ENCODE measurements at regions not wholly inside any gene's neighbourhood (a gene's known extent, or its start where the extent isn't known, plus 50 kb on each side); places are given as distances from the start of the nearest gene placed in this dataset.
A peak's percentile ranks its signal among the peaks of the same experiment; 100 is the strongest.

DNA sequence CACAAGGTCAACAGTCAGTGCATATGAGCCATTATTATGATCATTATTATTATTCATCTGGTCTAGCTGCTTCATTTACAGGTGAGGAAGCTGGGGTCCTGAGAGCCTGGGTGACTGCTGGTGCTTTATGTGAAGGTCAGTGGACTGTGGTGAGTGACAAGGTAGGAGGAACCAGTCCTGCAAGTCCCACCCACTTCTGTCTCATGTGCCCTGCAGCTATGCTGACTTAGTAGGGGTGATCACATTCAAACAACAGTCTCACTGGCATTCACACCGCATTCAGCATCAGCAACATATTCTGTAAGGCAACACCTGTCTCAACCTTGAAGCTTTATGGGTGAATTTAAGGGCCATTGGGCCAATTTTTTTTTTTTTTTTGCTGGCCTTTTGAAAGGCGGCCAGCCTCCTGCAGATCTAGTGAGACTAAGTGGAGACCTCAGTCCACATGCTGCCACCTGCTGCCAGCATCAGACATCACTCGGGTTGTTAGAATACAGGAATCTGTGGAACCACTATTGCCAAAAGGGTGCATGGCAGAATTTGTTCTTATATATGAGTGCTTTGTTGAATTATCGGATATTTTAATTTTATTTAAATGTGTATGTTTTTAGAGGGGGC lies 59.9 kb upstream of the CACNA1E start:
- TF ChIP-seq, protein P1, sequence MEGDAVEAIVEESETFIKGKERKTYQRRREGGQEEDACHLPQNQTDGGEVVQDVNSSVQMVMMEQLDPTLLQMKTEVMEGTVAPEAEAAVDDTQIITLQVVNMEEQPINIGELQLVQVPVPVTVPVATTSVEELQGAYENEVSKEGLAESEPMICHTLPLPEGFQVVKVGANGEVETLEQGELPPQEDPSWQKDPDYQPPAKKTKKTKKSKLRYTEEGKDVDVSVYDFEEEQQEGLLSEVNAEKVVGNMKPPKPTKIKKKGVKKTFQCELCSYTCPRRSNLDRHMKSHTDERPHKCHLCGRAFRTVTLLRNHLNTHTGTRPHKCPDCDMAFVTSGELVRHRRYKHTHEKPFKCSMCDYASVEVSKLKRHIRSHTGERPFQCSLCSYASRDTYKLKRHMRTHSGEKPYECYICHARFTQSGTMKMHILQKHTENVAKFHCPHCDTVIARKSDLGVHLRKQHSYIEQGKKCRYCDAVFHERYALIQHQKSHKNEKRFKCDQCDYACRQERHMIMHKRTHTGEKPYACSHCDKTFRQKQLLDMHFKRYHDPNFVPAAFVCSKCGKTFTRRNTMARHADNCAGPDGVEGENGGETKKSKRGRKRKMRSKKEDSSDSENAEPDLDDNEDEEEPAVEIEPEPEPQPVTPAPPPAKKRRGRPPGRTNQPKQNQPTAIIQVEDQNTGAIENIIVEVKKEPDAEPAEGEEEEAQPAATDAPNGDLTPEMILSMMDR (IDR thresholded peaks at IDR 0.05; ENCODE audit: low read depth, low read length) = peak; percentile 54
- Histone ChIP-seq H3K4me3 (ENCODE audit: low read depth, low read length) (no peak overlapping the region), H3K36me3 (no peaks in the 10 kb centered on the region), H3K27me3 (peaks cover 12% of the 10 kb centered on the region), H3K9me3 (no peaks in the 10 kb centered on the region), H3K4me1 (no peaks in the 10 kb centered on the region)
- DNase-seq = peak; percentile 50

DNA sequence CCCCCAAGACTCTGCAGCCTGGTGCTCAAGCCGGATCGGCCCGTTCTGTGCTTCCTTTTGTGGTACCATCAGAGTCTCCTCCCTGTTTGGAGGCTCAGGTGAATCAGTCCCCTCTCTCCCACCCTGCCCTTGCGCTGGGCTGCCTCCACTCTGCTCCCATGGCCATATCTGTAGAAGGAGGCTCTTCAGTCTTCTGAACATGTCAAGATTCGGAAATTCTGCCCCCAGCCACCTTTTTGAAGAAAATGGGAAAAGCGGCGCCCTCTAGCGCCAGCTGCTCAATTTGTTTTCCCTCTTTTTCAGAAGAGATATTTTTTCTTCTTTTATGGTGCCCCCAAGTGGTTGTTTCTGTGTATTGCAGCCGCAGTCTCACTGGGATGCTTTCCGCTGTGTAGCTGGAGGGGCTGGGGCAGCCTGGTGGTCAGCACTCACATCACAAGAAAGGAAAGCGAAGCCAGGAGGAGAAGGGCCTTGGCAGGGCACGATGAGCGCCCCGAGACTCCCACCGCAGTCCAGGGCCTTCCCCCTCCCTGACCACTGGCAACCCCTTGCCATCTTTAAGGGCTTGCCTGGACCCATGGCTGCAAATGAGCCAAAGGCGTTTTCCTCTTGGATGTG lies 58.4 kb upstream of the CACNA1E start:
- no peaks in the 10 kb centered on the region for H3K9me3 ChIP-seq
- TF ChIP-seq, protein P1 (IDR thresholded peaks at IDR 0.05; ENCODE audit: low read depth, low read length) = peak; percentile 99
- peak overlapping the region; percentile 19; the same call in 1 of the 2 replicates for H3K4me3 ChIP-seq (ENCODE audit: low read depth, low read length)
- H3K4me1 ChIP-seq = no peaks in the 10 kb centered on the region
- peak; percentile 83 for DNase-seq
- H3K36me3 ChIP-seq = no peaks in the 10 kb centered on the region
- H3K27me3 ChIP-seq = peaks cover 12% of the 10 kb centered on the region

DNA sequence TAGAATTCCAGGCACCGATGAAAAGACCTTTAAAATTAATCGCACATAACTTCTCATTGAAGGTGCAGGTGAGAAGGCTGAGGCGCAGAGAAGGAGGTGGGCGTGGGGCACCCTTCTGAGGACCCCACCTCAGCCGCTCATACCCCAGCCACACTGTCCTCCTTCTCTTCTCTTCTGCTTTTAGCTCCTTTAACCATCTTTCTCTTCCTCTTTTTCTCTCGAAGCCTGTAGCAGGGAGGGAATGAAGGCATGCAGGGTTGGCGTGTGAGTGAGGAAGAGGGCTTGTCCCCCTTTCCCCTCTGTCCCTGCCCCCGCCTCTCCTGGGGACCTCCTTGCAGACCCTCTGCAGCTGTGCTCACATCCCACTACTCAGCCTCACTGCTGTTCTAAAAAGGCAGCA lies 57.8 kb upstream of the CACNA1E start:
- Histone ChIP-seq H3K9me3 (no peaks in the 10 kb centered on the region), H3K36me3 (no peaks in the 10 kb centered on the region), H3K27me3 (peaks cover 12% of the 10 kb centered on the region), H3K4me3 (ENCODE audit: low read depth, low read length) (no peak overlapping the region), H3K4me1 (no peaks in the 10 kb centered on the region)
- TF ChIP-seq, protein P1 (IDR thresholded peaks at IDR 0.05; ENCODE audit: low read depth, low read length) = no peak
- no peak for DNase-seq

DNA sequence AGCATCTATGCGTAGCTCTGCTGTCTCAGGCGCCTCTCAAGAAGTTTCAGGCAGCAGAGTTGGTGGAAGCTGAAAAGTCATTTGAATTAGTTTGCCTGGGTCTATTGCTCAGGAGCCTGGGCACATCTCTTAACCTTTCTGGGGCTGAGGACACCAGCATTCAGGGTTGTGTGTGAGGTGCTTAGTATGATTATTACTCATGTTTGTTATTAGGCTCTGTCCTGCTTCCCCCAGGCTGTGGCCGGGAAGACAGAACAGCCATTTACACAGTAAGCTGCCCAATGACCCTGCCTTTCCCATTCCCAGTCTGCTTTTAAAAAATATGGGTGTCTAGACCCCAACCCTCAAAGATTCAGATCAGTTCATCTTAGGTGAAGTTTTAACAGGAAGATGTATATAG lies 53.9 kb upstream of the CACNA1E start:
- TF ChIP-seq, protein P1 (IDR thresholded peaks at IDR 0.05; ENCODE audit: low read depth, low read length) = no peak
- Histone ChIP-seq H3K27me3 (peaks cover 7% of the 10 kb centered on the region), H3K9me3 (no peaks in the 10 kb centered on the region), H3K4me3 (ENCODE audit: low read depth, low read length) (no peak overlapping the region), H3K36me3 (no peaks in the 10 kb centered on the region), H3K4me1 (no peaks in the 10 kb centered on the region)
- DNase-seq = no peak

DNA sequence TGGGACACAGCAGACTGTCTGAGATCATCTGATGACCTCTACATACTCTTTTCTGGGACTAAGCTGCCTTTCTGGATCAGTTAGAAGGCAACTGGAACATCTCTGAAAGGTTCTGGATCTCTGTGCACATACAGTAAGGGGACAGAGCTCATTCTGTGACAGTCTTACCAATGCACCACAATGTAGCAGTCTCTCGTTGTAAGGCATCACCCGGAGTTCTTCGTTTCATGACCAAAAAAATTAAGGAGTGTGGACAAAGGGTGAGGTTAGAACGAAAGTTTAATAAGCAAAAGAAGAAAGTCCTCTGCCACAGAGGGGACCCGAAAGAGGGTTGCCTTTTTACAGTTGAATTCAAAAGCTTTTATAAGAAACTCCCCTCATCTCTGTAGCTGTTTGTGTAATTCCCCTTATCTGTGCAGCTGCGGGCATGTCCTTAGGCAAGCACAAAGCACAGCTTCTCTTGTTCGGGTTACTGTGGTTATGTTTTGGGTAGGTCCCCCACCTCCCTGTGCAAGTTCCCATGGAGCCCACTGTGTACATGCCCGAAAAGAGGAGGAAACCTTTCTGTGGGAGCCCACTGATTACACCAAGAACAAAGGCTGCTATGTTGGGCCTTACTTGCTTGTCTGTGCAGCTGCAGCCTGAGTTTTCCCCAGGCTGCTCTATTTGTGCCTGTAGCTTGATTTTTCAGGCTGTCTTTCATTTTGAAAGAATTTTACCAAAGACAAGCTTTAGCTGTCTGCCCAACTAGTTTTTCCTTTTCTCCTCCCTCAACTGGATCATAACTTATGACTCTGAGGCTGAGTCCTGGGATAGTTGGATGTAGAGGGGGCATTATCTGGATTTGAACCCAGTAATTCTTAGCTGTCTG lies 53.1 kb upstream of the CACNA1E start:
- no peaks in the 10 kb centered on the region for H3K4me1 ChIP-seq
- H3K9me3 ChIP-seq = no peaks in the 10 kb centered on the region
- H3K36me3 ChIP-seq = no peaks in the 10 kb centered on the region
- H3K4me3 ChIP-seq (ENCODE audit: low read depth, low read length) = no peak overlapping the region
- TF ChIP-seq, protein P1 (IDR thresholded peaks at IDR 0.05; ENCODE audit: low read depth, low read length) = no peak
- 0 out of 2 replicates have a peak, but pooled peaks cover 3% of the 10 kb centered on the region for H3K27me3 ChIP-seq
- DNase-seq = no peak
